LNCAP (cell line): ENCODE measurements at regions not wholly inside any gene's neighbourhood (a gene's known extent, or its start where the extent isn't known, plus 50 kb on each side); places are given as distances from the start of the nearest gene placed in this dataset.

Source experiments
- TF ChIP-seq, protein P1 (sequence below): fragments of 450-650 bp; IDR thresholded peaks from 2 replicates; pipeline ENCODE4 v1.5.1; 2017; ENCODE audit warnings: mild to moderate bottlenecking

- TF ChIP-seq, protein P1, sequence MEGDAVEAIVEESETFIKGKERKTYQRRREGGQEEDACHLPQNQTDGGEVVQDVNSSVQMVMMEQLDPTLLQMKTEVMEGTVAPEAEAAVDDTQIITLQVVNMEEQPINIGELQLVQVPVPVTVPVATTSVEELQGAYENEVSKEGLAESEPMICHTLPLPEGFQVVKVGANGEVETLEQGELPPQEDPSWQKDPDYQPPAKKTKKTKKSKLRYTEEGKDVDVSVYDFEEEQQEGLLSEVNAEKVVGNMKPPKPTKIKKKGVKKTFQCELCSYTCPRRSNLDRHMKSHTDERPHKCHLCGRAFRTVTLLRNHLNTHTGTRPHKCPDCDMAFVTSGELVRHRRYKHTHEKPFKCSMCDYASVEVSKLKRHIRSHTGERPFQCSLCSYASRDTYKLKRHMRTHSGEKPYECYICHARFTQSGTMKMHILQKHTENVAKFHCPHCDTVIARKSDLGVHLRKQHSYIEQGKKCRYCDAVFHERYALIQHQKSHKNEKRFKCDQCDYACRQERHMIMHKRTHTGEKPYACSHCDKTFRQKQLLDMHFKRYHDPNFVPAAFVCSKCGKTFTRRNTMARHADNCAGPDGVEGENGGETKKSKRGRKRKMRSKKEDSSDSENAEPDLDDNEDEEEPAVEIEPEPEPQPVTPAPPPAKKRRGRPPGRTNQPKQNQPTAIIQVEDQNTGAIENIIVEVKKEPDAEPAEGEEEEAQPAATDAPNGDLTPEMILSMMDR, result no peak
Observed at GRCh38 chr14:26123459-26123858, 474.4 kb downstream of the NOVA1 start.

DNA sequence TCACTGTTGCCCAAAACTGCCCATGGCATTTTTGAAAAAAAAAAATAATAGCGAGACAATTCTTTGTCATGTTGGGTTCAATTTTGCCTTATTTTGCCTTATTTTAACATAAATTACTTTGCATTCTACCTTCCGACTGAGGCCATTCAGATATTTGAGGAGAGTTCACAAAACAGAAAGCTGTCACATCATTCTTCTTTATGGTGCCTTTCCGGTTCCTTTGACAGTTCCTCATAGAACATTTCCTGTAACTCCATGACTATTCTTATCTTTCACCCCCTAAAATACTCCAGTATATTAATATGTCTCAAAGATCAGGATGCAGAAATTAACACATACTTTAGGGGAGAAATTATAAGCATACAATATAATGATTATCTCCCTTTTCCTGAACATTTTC lies 476.7 kb downstream of the NOVA1 start:
- TF ChIP-seq, protein P1, result no peak

- TF ChIP-seq, protein P1, result no peak
Observed at GRCh38 chr14:26113911-26114640, 483.8 kb downstream of the NOVA1 start.

DNA sequence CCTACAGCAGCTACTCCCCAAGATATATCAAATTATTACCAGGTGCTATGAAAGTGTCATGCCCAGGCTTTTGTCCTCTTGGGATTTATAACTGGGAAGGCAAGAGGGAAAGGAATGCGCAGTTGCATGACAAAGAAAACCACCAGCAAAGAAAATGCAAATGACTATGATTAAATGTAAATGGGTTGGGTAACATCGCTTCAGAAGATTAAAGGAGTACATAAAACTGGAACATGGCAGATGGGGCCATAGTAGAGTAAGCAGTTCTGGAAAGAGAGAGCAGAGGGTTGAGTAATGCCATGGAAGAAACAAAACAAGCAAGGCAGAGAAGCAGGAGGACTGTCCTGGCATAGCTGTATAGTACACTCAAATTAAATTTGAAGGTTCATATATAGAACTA lies 493.1 kb downstream of the NOVA1 start:
- TF ChIP-seq, protein P1, result no peak

DNA sequence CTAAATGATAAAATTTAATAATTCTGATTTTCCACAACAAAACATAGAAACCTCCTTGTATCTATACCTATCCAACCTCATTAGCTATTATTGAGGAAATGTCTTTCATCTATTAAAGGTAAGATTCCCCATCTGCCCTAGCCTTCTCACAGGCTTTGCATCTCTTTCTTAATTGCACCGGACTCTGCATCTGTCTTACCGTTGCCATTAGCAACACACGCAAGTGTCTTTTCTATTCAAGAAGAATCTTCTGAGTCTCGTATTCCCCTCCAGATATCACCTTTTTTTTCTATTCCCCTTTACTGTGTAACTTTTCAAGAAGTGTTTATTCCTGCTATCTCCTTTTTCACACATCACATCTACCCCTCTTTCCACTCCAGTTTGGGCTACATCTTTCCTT lies 500.0 kb downstream of the NOVA1 start:
- TF ChIP-seq, protein P1, result no peak

DNA sequence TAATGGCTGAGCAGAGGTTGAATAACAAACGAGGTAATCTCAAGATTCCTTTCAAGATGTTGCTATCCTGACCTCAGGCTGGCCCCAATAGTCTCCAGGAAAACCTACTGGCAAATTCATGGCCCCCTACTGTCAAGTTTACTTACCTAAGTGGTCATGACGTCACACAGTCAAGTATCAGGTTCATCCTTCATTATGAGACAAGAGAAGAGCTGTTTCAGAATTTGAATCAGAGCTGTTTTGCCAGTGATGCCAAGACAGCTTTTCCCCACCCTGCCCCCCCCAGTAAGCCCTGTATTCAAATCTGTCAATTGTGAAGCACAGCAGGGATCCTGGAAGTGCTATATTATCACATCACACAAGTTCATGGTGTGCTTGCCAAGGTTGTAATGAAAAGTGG lies 509.6 kb downstream of the NOVA1 start:
- TF ChIP-seq, protein P1, result no peak

DNA sequence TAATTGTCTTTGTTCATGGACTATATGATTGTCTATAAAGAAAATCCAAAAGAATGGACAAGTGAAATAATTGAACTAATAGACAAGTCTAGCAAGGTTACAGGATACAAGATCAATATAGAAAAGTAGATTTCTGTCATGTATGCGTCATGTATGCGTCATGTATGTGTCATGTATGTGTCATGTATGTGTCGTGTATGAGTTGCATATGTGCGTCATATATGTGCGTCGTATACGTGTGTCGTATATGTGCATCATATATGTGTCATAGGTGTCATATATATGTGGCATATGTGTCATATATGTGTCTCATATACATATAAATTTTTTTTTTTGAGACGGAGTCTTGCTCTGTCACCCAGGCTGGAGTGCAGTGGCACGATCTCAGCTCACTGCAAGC lies 516.8 kb downstream of the NOVA1 start:
- TF ChIP-seq, protein P1, result no peak

DNA sequence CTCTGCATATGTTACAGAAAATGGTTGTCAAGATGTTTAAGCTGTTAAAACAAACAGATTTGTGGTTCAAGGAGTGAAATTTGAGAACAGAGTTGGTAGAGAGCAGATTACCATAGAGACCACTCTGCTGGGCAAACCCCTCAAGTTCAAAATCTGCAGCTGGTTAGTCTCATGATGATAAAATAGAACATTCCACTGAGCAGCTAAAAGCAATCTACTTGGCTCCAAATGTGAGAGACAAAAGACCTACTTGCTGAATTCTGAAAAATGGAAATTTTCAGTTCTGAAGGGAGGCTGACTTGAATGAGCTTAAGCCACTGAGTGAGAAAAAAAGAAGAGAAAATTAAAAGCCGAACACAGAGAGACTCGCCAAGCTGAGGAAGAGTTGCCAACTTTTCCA lies 519.3 kb downstream of the NOVA1 start:
- TF ChIP-seq, protein P1, result no peak
